Smooth muscle cell (in vitro differentiated cells): ENCODE measurements at regions not wholly inside any gene's neighbourhood (a gene's known extent, or its start where the extent isn't known, plus 50 kb on each side); places are given as distances from the start of the nearest gene placed in this dataset.
A peak's percentile ranks its signal among the peaks of the same experiment; 100 is the strongest.

ENCODE experiments used
- DNase-seq: peaks from one replicate; lab custom pipeline; 2025; ENCODE audit not compliant: unreplicated experiment; lab: John Stamatoyannopoulos, UW
- H2AFZ ChIP-seq: fragments of 200-600 bp; sonication (generic); 2 replicates; pipeline ENCODE4 v1.6.0; 2016; ENCODE audit warnings: antibody characterized with exemption, low read depth, mild to moderate bottlenecking
- H3F3A ChIP-seq: fragments of 200-600 bp; sonication (generic); 2 replicates; pipeline ENCODE4 v1.6.0; 2017; ENCODE audit warnings: antibody characterized with exemption, low read depth
- H3K27ac ChIP-seq: fragments of 200-600 bp; sonication (generic); 2 replicates; pipeline ENCODE4 v1.5.1; 2016; ENCODE audit warnings: low read depth, mild to moderate bottlenecking
- H3K27me3 ChIP-seq: fragments of 200-600 bp; sonication (generic); 2 replicates; pipeline ENCODE4 v1.6.1; 2016; ENCODE audit warnings: low read depth, mild to moderate bottlenecking
- H3K36me3 ChIP-seq: fragments of 200-600 bp; sonication (generic); 2 replicates; pipeline ENCODE4 v1.5.1; 2016; ENCODE audit warnings: low read depth
- H3K4me1 ChIP-seq: fragments of 200-600 bp; sonication (generic); 2 replicates; pipeline ENCODE4 v1.5.1; 2016; ENCODE audit warnings: low read depth
- H3K4me2 ChIP-seq: fragments of 200-600 bp; sonication (generic); 2 replicates; pipeline ENCODE4 v1.6.0; 2016; ENCODE audit warnings: mild to moderate bottlenecking
- H3K4me3 ChIP-seq: fragments of 200-600 bp; sonication (generic); 2 replicates; pipeline ENCODE4 v1.5.1; 2016; ENCODE audit warnings: mild to moderate bottlenecking
- H3K79me2 ChIP-seq: fragments of 200-600 bp; sonication (generic); 2 replicates; pipeline ENCODE4 v1.6.0; 2016; ENCODE audit warnings: low read depth, mild to moderate bottlenecking
- H3K9ac ChIP-seq: fragments of 200-600 bp; sonication (generic); 2 replicates; pipeline ENCODE4 v1.6.0; 2016; ENCODE audit warnings: low read depth
- H3K9me3 ChIP-seq: fragments of 200-600 bp; sonication (generic); replicated peaks from 2 replicates; pipeline ENCODE4 v1.5.1; 2016; ENCODE audit warnings: low read depth
- H4K20me1 ChIP-seq: fragments of 200-600 bp; sonication (generic); 2 replicates; pipeline ENCODE4 v1.6.0; 2016; ENCODE audit warnings: low read depth
- CTCF ChIP-seq: fragments of 200-600 bp; sonication (generic); IDR thresholded peaks from 2 replicates; pipeline ENCODE4 v1.5.1; 2017; ENCODE audit warnings: borderline replicate concordance, mild to moderate bottlenecking, antibody characterized with exemption; ENCODE audit not compliant: insufficient read depth, poor library complexity, severe bottlenecking
- WGBS: methylation state at CpG from one replicate; pipeline ENCODE4 v1.1.7; 2016; ENCODE audit warnings: low lambda C conversion rate; 5-methylcytosine and 5-hydroxymethylcytosine counted together

- no peaks in the 10 kb centered on the region for H3K9me3 ChIP-seq
- no peak for TF ChIP-seq CTCF
- no peak overlapping the region for H3K27ac ChIP-seq
- no peaks in the 10 kb centered on the region for H3K4me1 ChIP-seq
- no peak overlapping the region for H3K4me3 ChIP-seq
- no peak for DNase-seq
- peaks cover 14% of the 10 kb centered on the region for H3K36me3 ChIP-seq
- H3F3A ChIP-seq: peaks cover 5% of the 10 kb centered on the region
- H3K27me3 ChIP-seq: no peaks in the 10 kb centered on the region
- no peak overlapping the region for H3K4me2 ChIP-seq
- H3K9ac ChIP-seq: no peak overlapping the region
- no peaks in the 10 kb centered on the region for H3K79me2 ChIP-seq
- H2AFZ ChIP-seq: no peak overlapping the region
- no peaks in the 10 kb centered on the region for H4K20me1 ChIP-seq
These were observed 203.1 kb downstream of the SIPA1L2 start for GRCh38 chr1:232426801-232427200.

GRCh38 chr1:232425421-232425820, 204.5 kb downstream of the SIPA1L2 start:
- H3K4me1 ChIP-seq: no peaks in the 10 kb centered on the region
- no peaks in the 10 kb centered on the region for H3F3A ChIP-seq
- H3K27ac ChIP-seq: no peak overlapping the region
- WGBS: 97% methylated on average over 15 of the region's 15 CpGs
- no peak overlapping the region for H3K4me2 ChIP-seq
- no peak for TF ChIP-seq CTCF
- no peak overlapping the region for H3K9ac ChIP-seq
- H3K4me3 ChIP-seq: no peak overlapping the region
- no peaks in the 10 kb centered on the region for H3K9me3 ChIP-seq
- peaks cover 11% of the 10 kb centered on the region for H3K36me3 ChIP-seq
- H4K20me1 ChIP-seq: no peaks in the 10 kb centered on the region
- H3K27me3 ChIP-seq: no peaks in the 10 kb centered on the region
- no peak overlapping the region for H2AFZ ChIP-seq
- no peak for DNase-seq
- H3K79me2 ChIP-seq: no peaks in the 10 kb centered on the region

GRCh38 chr1:232423591-232423990, 206.3 kb downstream of the SIPA1L2 start:
- Histone ChIP-seq H3K27me3 (no peaks in the 10 kb centered on the region), H3K4me2 (no peak overlapping the region), H3K9ac (no peak overlapping the region), H3F3A (no peaks in the 10 kb centered on the region), H3K4me1 (no peaks in the 10 kb centered on the region), H3K27ac (no peak overlapping the region), H3K9me3 (no peaks in the 10 kb centered on the region), H3K36me3 (peaks cover 16% of the 10 kb centered on the region), H2AFZ (no peak overlapping the region), H3K79me2 (no peaks in the 10 kb centered on the region), H4K20me1 (no peaks in the 10 kb centered on the region), H3K4me3 (no peak overlapping the region)
- DNase-seq: no peak
- no peak for TF ChIP-seq CTCF
- 67% methylated on average over 3 of the region's 3 CpGs for WGBS

GRCh38 chr1:232422898-232423297, 207.0 kb downstream of the SIPA1L2 start:
- no peak for TF ChIP-seq CTCF
- Histone ChIP-seq H3K9ac (no peak overlapping the region), H3K36me3 (peaks cover 14% of the 10 kb centered on the region), H3K27ac (peak overlapping the region; percentile 51), H3K4me3 (no peak overlapping the region), H2AFZ (no peak overlapping the region), H3K4me1 (no peaks in the 10 kb centered on the region), H3K4me2 (no peak overlapping the region), H4K20me1 (no peaks in the 10 kb centered on the region), H3K27me3 (no peaks in the 10 kb centered on the region), H3F3A (no peaks in the 10 kb centered on the region), H3K79me2 (no peaks in the 10 kb centered on the region), H3K9me3 (no peaks in the 10 kb centered on the region)
- no peak for DNase-seq
- 81% methylated on average over 8 of the region's 8 CpGs for WGBS
